CD14-positive monocyte (primary cell): ENCODE measurements at regions not wholly inside any gene's neighbourhood (a gene's known extent, or its start where the extent isn't known, plus 50 kb on each side); places are given as distances from the start of the nearest gene placed in this dataset.
"Not testable (repeated sequence)": the region's sequence is repeated elsewhere in the genome, so short reads cannot be mapped to it uniquely, and the experiment has no call there.

Source experiments
- DNase-seq, 3 donors: peaks; one replicate each; pipeline ENCODE4 v3.0.0-alpha.2; 2011 to 2022
- H2AFZ ChIP-seq: 2 replicates; pipeline ENCODE4 v1.6.0; 2012; ENCODE audit warnings: mild to moderate bottlenecking, low read depth, low read length, inconsistent platforms; ENCODE audit not compliant: insufficient read depth, poor library complexity, severe bottlenecking
- H3K27ac ChIP-seq, 2 donors: 1 replicate in 1 of 2; 2 replicates in 1 of 2; pipeline ENCODE4 v1.5.1; 2012 to 2013; ENCODE audit warnings: low read length in 2 of 2, control low read depth in 1 of 2, inconsistent platforms in 1 of 2, low read depth in 1 of 2, mild to moderate bottlenecking in 1 of 2
- H3K27me3 ChIP-seq, 2 donors: one replicate each; pipeline versions ENCODE4 v1.6.0 to v1.6.1; 2011 to 2013; ENCODE audit warnings: low read length in 2 of 2; ENCODE audit not compliant: control insufficient read depth in 2 of 2, insufficient read depth in 2 of 2
- H3K36me3 ChIP-seq, 2 donors: replicated peaks in 1 of 2; 1 replicate in 1 of 2; 2 replicates in 1 of 2; pipeline versions ENCODE4 v1.5.1 to v1.6.1; 2012 to 2013; ENCODE audit warnings: low read length in 2 of 2, control low read depth in 1 of 2, inconsistent platforms in 1 of 2, mild to moderate bottlenecking in 1 of 2; ENCODE audit not compliant: insufficient read depth in 2 of 2, control insufficient read depth in 1 of 2
- H3K4me1 ChIP-seq, 2 donors: 1 replicate in 1 of 2; 2 replicates in 1 of 2; pipeline versions ENCODE4 v1.5.1 to v1.6.1; 2012 to 2013; ENCODE audit warnings: low read length in 2 of 2, control low read depth in 1 of 2, inconsistent platforms in 1 of 2, mild to moderate bottlenecking in 1 of 2, moderate library complexity in 1 of 2; ENCODE audit not compliant: insufficient read depth in 2 of 2, control insufficient read depth in 1 of 2
- H3K4me2 ChIP-seq: replicated peaks from 2 replicates; pipeline ENCODE3; 2012; ENCODE audit warnings: low read length, moderate library complexity, mild to moderate bottlenecking; ENCODE audit not compliant: poor library complexity, severe bottlenecking; ENCODE audit errors: extremely low read depth
- H3K4me3 ChIP-seq, 3 experiments: fragments of 200-600 bp in 1 of 3; sonication (generic) in 1 of 3; replicated peaks in 1 of 3; 1 replicate in 2 of 3; 2 replicates in 1 of 3; pipeline ENCODE4 v1.5.1; 2011 to 2013; ENCODE audit warnings: low read length in 3 of 3, mild to moderate bottlenecking in 3 of 3, control low read depth in 2 of 3, low read depth in 2 of 3, inconsistent platforms in 1 of 3, moderate library complexity in 1 of 3
- H3K79me2 ChIP-seq: 2 replicates; pipeline ENCODE4 v1.6.0; 2012; ENCODE audit warnings: mild to moderate bottlenecking, control low read depth, inconsistent platforms, low read length, moderate library complexity; ENCODE audit not compliant: insufficient read depth
- H3K9ac ChIP-seq: 2 replicates; pipeline ENCODE4 v1.6.0; 2017; ENCODE audit warnings: low read length, mild to moderate bottlenecking; ENCODE audit not compliant: insufficient read depth, poor library complexity, severe bottlenecking
- H3K9me3 ChIP-seq, 2 donors: replicated peaks in 1 of 2; 1 replicate in 1 of 2; 2 replicates in 1 of 2; pipeline versions ENCODE4 v1.5.1 to v1.6.1; 2012 to 2013; ENCODE audit warnings: low read length in 2 of 2, control low read depth in 1 of 2; ENCODE audit not compliant: control insufficient read depth in 1 of 2, insufficient read depth in 1 of 2
- H4K20me1 ChIP-seq: 2 replicates; pipeline ENCODE4 v1.6.0; 2012; ENCODE audit warnings: mild to moderate bottlenecking, low read length, control low read depth, moderate library complexity; ENCODE audit not compliant: insufficient read depth
- H3K27ac Mint-ChIP-seq, 7 donors: one replicate each; pipeline ENCODE4 v1.8.0; 2020; ENCODE audit warnings: mild to moderate bottlenecking in 7 of 7, mixed read lengths in 7 of 7, moderate library complexity in 6 of 7, inconsistent platforms in 2 of 7
- H3K27me3 Mint-ChIP-seq, 3 donors: one replicate each; pipeline ENCODE4 v1.8.0; 2021 to 2022; ENCODE audit warnings: low read depth in 3 of 3, mild to moderate bottlenecking in 3 of 3, mixed read lengths in 3 of 3, moderate library complexity in 3 of 3, inconsistent platforms in 1 of 3
- H3K36me3 Mint-ChIP-seq, 2 donors: one replicate each; pipeline ENCODE4 v1.8.0; 2020; ENCODE audit warnings: mixed read lengths in 2 of 2, inconsistent platforms in 1 of 2, mild to moderate bottlenecking in 1 of 2
- H3K4me1 Mint-ChIP-seq: one replicate; pipeline ENCODE4 v1.8.0; 2020; ENCODE audit warnings: mild to moderate bottlenecking, mixed read lengths
- H3K4me3 Mint-ChIP-seq, 2 donors: one replicate each; pipeline ENCODE4 v1.8.0; 2020; ENCODE audit warnings: mild to moderate bottlenecking in 2 of 2, mixed read lengths in 2 of 2, moderate library complexity in 1 of 2
- H3K9me3 Mint-ChIP-seq, 7 donors: one replicate each; pipeline ENCODE4 v1.8.0; 2020 to 2022; ENCODE audit warnings: mixed read lengths in 7 of 7, mild to moderate bottlenecking in 6 of 7, moderate library complexity in 6 of 7, inconsistent platforms in 2 of 7
- CTCF ChIP-seq: fragments of 200-600 bp; IDR thresholded peaks from one replicate; pipeline ENCODE4 v1.8.0; 2022; ENCODE audit warnings: antibody characterized with exemption, mild to moderate bottlenecking
- WGBS: methylation state at CpG from one replicate; pipeline ENCODE4 v1.1.5; 2013; ENCODE audit warnings: missing lambda C conversion rate; ENCODE audit not compliant: insufficient coverage; 5-methylcytosine and 5-hydroxymethylcytosine counted together
- intact Hi-C, 2 donors: fragments of 100-400 bp; cut with micrococcal nuclease; formaldehyde crosslinking; loops; one replicate each; pipeline versions ENCODE4 v1.15.0 to v1.15.1; 2023

GRCh38 chr13:64579331-64579730 lies 2650.8 kb downstream of the PCDH9 start:
- Histone ChIP-seq H3K27ac (no peak overlapping the region), H3K27me3 (no peaks in the 10 kb centered on the region), H3K4me1 (no peaks in the 10 kb centered on the region), H3K4me3 (no peak overlapping the region), H3K9me3 (peaks cover 3 to 4% of the 10 kb centered on the region in 2 donors), H3K79me2 (no peaks in the 10 kb centered on the region), H4K20me1 (no peaks in the 10 kb centered on the region), H2AFZ (no peak overlapping the region), H3K9ac (no peak overlapping the region), H3K36me3 (no peaks in the 10 kb centered on the region), H3K4me2 (no peak overlapping the region)
- Mint-ChIP-seq H3K9me3 (peaks cover 0 to 10% (median 4%) of the 10 kb centered on the region in 7 donors), H3K36me3 (no peaks in the 10 kb centered on the region), H3K27ac (no peak overlapping the region), H3K27me3 (no peaks in the 10 kb centered on the region), H3K4me1 (no peaks in the 10 kb centered on the region), H3K4me3 (no peak overlapping the region)
- DNase-seq: no peak
- WGBS: no CpG with 5 or more reads among the region's 3 CpGs
- intact Hi-C loops: no loop called here
- no peak for TF ChIP-seq CTCF

- intact Hi-C loops: no loop called here
- H3K79me2 ChIP-seq: no peaks in the 10 kb centered on the region
- no peak overlapping the region for H3K27ac ChIP-seq
- H3K4me1 ChIP-seq: no peaks in the 10 kb centered on the region
- Mint-ChIP-seq H3K36me3 (no peaks in the 10 kb centered on the region), H3K4me1 (no peaks in the 10 kb centered on the region), H3K4me3 (no peak overlapping the region), H3K9me3 (peaks cover 2 to 18% (median 12%) of the 10 kb centered on the region in 7 donors), H3K27ac (no peak overlapping the region), H3K27me3 (no peaks in the 10 kb centered on the region)
- H3K9me3 ChIP-seq: peaks cover 11 to 13% of the 10 kb centered on the region in 2 donors
- H3K4me2 ChIP-seq: no peak overlapping the region
- H3K36me3 ChIP-seq: no peaks in the 10 kb centered on the region
- H4K20me1 ChIP-seq: no peaks in the 10 kb centered on the region
- DNase-seq: no peak
- H2AFZ ChIP-seq: no peak overlapping the region
- no peak overlapping the region for H3K4me3 ChIP-seq
- no peak overlapping the region for H3K9ac ChIP-seq
- H3K27me3 ChIP-seq: no peaks in the 10 kb centered on the region
- TF ChIP-seq CTCF: no peak
Observed at GRCh38 chr13:64568748-64569147, 2661.4 kb downstream of the PCDH9 start.

- DNase-seq, H3K36me3 Mint-ChIP-seq, H4K20me1 ChIP-seq, H3K27ac ChIP-seq, H2AFZ ChIP-seq, H3K4me1 Mint-ChIP-seq, H3K4me2 ChIP-seq, H3K79me2 ChIP-seq, H3K27me3 Mint-ChIP-seq, H3K4me1 ChIP-seq, intact Hi-C loops, H3K9me3 Mint-ChIP-seq, H3K4me3 Mint-ChIP-seq, H3K27me3 ChIP-seq, H3K27ac Mint-ChIP-seq, H3K4me3 ChIP-seq, H3K9ac ChIP-seq, H3K9me3 ChIP-seq, H3K36me3 ChIP-seq: not testable (repeated sequence)
- no CpG with 5 or more reads among the region's 10 CpGs for WGBS
Observed at GRCh38 chr13:64558031-64558430, 2672.1 kb downstream of the PCDH9 start.
